HG03439 (cell line): ENCODE measurements at regions not wholly inside any gene's neighbourhood (a gene's known extent, or its start where the extent isn't known, plus 50 kb on each side); places are given as distances from the start of the nearest gene placed in this dataset.

Source experiments
- ATAC-seq: cut with Tn5 transposase; IDR thresholded peaks from one replicate; pipeline ENCODE4 v1.9.1; 2021; ENCODE audit warnings: mild to moderate bottlenecking, moderate library complexity; ENCODE audit not compliant: unreplicated experiment

DNA sequence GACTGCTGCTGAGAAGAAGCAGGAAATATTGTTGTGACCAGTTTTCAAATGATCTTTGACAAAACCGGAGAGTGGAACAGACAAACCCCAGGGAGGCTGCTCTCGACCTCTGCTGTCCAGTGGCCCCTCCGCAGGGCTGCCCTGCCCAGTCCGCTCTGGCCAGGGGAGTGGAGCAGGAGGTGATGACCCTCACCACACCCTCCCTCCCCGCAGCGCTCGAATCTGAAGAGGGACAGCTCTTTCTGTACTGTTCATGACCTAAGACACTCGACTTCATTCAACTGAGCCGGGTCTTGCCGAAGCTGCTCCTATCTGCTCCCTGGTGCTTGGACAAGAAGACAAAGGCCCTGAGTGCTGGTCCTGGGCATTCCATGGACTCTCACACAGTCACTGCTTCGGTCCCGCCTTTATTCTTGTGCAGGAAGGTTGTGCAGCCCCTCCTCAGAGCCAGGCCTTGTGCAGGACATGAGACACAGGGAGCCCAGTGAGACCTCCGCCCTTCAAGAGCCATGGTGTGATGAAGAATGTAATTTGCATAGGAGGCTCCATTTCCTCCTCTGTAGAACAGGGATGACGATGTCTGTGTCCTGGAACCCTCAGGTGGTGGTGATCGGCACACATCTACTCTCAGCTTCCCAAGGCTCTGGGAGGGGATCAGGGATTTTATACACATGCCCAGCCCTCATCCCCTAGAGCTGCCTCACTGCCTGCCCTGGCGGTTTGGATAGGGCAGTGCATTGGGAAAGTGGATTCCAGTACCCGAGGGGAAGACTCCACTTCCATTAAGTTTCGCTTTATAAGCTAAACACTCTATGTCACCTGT, 97.1 kb upstream of the PRR20G start:
- ATAC-seq = no peak

DNA sequence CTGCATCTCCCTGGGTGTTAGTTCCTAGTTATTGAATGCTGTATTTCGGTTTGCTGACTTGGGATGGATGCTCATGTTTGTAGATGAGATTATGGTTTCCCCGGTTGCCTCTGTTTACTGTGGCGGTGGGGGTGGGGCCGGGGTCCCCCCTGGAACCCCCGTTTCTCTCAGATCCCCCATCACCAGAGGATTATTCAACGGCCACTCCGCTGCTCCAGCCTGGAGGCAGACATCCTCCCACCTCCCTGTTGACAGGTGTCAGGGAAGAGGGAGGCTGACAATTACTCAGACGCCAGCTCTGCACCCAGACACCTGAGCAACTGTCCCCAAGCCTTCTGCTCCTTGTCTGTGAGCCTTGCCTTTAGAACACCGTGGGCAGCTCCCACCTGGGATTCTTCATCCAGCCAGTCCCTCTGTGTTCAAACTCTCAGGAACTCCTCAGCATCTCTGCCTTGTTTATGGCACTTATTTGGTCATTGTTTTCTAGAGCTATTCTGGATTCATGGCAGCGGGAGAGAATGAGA, 95.9 kb upstream of the PRR20G start:
- no peak for ATAC-seq

DNA sequence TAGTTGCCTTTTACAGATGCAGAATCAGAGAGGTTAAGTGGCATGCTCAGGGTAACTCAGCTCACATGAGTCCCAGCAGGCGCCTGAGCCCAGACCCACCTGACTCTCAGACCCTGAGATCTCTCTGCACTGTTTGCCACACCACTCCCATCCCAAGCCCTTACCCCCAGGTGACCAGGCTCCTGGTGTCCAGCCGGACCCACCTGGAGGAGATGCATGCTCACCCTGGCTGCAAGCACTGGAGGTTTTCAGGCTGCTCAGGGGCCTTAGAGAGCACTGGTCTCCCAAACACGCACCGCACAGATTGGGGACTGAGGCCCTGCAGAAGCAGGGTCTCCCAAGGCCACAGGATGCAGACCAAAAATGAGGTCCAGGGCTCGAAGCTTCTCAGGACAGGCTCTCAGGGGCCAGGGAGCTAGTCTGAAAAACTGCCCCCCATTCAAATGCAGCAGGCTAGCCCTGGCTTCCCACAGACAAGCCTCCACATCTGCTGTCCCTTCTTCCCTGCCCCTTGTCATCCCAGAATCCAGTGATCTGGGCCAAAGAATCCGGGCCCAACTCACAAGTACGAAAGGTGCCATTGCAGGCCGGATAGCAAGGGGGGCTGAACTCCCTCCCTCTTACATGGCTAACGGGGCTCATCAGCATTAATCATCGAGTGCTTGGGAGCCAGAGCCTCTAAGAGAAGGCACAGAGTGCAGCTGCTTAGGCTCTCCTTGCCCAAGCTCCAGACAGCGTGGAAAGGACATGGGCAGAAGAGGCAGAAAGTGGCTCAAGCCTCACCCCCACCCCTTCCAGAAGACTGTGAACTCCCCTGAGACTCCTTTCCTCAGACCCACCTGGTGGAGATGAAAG, 90.2 kb upstream of the PRR20G start:
- no peak for ATAC-seq

DNA sequence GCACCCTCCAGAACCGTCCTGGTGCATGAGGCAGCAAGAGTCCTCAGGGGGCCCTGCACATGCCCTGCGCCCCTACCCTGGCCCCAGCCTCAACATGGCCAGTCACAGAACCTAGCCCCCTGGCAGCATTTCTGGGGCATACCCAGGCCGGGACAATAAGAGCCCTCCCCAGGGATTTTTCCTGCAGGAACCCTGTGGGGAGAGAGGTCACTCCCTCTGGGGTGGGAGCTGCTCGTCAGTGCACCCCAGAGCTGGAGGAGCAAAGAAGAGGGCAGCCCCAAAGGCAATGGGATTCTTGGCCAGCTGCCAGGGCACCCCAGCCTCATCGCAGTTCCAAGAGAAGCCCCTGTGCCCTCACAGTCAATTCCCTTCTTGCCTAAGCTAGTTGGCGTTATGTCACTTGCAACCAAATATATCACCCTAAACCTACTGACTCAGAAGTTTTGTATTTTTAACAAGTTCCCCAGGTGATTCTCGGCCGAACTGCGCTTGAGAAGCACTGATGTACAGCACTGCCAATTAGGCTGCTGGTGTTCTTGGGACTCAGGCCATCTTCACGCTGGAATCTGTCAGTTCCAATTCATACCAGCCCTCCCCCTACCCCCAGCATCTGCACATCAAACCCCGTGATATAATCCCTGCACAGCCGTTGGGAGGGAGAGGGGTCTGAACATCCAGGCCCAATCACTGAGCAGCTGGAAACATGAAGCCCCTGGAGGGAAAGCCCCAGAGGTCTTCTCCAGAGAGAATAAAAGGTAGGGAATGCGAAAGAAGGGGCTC, 87.5 kb upstream of the PRR20G start:
- no peak for ATAC-seq

DNA sequence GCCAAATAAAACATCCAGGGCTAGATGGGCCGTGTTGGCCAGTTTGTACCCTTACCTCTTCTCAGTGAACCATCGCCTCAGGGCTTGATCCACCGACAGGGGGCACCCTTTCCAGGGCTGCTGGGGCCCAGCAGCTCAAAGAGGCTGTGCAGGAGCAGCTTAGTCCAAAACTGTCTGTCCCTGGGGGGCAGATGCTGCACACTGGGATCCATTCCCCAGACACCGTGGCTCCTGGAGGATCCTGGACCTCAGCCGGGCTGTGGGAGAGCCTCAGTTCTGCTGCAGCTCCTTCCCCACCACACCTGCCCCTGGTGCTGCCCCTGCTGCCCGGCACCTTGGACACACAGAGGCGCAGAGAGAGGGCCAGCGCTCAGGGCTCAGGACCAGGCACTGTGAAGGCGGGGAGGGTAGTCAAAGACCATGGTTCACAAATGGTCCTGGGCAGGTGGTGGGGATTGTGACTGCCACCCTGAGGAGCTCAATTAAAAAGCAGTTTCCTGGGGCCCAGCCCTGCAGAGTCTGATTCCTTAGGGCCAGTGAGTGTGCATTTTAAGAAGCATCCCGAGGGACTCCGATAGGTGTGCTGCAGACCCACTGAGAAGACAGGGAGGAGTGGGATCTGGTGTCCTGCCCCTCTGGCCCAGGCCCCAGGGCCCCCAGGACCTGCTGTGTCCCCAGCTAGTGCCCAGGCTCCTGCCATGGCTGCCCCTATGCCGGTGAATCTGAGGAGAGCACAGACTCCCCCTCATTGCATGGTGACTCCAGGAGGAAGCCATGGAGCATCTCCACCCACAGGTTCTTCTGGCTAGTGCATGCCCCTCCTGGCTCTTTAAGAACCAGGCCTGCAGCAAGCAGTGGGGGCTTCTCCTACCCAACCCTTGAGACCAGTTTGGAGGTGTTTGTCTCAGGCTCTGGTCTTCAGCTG, 86.5 kb upstream of the PRR20G start:
- ATAC-seq = no peak

DNA sequence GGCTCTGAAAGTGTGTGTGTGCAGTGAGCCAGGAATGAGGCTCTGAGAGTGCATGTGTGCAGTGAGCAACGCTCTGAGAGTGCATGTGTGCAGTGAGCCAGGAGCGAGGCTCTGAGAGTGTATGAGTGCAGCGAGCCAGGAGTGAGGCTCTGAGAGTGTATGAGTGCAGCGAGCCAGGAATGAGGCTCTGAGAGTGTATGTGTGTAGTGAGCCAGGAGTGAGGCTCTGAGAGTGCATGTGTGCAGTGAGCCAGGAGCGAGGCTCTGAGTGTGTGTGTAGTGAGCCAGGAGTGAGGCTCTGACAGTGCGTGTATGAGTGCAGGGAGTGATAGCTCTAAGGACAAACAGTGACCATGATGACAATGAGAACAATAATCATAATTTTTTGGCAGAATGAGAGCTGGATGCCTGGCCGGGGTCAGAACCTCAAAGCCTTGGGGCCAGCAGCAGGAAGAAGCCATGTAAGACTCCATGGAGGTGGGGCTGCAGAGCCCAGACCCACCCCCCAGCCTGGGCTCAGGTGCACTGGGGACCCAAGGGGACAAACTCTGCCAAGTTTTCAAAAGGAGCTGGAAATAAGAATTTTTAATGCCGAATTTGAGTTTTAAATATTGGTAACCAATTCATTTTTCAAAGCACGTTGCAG, 85.7 kb upstream of the PRR20G start:
- no peak for ATAC-seq

DNA sequence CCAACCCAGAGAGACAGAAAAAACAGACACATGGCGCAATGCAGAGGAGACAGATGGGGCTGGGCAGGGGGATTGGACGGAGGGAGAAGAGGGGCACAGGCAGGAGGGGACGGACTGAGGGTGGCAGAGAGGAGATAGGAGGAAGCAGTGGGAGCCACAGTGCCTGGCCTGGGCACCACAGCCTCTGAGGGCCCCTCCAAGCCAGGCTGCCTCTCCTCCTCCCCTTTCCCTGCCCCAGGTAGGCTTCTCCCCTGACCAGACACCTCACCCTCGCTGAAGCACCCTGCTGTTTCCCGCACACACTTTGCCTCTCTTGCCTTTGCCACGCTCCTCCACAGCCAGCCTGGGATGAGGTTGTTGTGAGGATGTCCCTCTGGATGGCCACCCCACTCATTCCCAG, 84.0 kb upstream of the PRR20G start:
- ATAC-seq = no peak

DNA sequence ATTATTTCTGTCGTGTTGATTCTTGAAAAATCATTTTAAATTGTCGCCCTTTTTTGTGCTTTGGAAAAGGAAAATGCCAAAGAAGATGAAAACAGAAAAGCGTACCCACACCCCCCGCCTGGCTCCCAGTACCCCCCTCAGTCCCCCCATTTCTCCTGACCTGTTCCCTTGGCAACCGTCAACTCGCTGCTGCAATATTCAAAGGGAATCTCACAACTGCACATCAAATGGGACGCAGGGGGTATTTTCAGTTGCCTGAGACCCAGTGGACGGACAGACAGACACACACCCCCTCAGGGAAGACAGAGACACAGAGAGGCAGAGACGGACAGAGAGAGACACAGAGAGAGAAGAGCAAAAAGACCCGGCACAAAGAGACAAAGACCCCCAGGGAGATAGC, 83.5 kb upstream of the PRR20G start:
- no peak for ATAC-seq

DNA sequence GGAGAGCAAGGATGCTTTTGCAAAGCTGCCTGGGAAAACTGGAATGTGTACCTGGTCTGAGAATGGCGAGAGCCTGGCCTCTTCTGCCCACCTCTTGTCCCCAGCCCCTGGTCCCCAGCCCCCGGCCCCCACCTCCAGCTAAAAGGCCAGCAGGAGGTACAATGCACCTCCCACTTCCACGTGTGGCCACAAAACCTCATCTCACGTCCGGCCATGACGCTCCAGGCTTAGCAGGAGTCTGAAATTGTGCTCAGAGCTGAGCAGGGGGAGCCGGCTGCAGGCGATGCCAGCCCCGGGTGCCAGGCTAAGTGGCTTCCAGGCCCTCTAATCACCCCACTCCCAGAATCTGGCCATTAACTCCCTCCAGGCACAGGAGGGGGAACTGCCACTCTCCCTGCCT, 83.1 kb upstream of the PRR20G start:
- no peak for ATAC-seq

DNA sequence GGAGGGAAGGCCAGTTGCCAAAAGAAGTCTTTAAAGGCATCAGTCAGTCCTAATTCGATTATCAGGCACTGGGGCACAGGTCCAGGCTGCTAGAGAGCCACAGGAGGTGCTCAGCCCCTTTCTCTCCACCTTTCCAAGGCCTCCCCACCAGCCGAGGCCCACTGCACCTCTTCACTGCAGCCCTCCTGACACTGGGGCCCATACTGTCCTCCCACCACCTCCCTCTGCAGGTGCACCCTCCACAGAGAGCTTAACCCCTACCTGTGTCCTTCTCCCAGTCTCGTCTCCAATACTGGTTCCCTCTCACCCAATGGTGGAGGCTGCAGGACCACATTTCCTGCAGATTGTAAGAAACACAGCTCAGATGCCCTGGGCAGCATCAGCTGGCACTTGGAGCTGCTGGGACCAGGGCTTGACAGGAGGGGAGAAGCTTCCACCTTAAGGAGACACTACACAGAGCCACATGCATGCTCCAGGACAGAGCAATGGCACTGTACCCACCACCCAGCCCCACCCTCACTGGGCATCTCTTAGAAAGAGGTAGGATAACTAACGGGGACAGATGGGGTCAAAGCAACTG, 81.6 kb upstream of the PRR20G start:
- no peak for ATAC-seq

DNA sequence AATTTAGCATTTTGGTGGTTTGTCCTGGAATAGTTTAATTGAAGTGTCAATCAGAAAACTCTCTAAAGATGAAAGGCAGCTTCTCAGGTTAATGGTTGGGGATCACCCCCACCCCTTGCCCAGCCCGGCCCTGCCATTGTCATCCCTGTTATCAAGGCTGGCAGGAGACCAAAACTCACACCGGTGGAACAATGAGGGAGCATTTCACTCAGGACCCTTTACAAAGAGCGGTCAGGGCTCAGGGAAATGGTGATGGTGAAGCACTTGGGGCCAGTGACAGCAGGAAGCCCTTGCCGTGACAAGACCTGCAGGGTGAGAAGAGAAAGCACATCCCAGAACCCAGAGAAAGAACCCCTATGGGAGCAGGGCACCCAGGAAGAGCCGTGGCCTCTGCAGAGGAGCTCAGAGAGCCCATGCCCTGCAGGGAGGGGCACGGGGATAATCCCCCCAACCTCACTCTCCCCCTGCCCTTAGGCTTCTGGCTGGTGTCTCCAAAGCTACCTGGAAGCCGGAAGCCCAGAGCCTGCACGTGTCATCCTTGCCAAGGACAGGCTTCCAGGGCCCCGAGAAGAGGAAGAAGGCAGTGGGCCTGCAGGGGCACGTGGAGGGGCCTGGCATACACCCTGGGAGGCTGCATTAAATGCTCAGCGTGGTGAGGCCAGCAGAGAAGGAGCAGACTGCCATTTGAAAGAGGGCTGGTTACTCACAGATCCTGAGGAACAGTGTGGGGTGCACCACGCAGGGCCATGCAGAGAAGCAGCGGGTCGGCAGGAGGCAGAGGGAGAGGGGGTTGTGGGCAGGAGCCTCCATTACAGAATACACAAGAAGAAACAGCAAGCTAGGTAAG, 80.6 kb upstream of the PRR20G start:
- no peak for ATAC-seq

DNA sequence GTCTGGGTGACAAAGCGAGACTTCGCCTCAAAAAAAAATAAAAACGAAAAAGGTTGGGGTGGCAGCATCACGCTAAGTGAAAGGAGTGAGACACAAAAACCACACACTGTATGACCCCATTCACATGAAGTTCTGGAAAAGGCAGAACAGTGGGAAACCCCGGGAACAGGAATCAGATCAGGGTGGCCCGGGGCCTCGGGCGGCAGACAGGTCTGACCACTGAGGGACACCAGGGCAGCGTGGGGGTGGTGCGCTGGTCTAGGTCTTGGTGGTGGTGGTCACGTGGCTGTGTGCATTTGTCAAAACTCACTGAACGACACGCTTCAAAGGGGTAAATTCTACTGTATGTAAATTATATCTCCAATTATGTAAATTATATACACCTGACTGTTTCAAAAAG, 79.7 kb upstream of the PRR20G start:
- ATAC-seq = no peak

DNA sequence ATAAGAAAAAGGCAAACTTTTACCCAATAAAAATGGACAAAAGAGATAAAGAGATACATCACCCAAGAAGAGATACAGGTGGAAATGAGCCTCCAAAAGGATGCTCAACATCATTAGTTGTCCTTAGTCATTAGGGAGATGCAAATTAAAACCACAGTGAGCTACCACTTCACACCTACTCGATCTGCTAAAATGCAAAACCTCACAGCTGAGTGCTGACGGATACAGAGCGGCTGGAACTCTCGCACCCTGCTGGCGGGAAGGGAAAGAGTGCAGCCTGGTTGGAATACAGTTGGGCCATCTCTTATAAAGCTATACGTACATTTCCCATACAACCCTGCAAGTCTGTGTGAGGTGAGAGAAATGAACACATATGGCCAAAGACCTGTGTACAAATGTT, 78.5 kb upstream of the PRR20G start:
- no peak for ATAC-seq

DNA sequence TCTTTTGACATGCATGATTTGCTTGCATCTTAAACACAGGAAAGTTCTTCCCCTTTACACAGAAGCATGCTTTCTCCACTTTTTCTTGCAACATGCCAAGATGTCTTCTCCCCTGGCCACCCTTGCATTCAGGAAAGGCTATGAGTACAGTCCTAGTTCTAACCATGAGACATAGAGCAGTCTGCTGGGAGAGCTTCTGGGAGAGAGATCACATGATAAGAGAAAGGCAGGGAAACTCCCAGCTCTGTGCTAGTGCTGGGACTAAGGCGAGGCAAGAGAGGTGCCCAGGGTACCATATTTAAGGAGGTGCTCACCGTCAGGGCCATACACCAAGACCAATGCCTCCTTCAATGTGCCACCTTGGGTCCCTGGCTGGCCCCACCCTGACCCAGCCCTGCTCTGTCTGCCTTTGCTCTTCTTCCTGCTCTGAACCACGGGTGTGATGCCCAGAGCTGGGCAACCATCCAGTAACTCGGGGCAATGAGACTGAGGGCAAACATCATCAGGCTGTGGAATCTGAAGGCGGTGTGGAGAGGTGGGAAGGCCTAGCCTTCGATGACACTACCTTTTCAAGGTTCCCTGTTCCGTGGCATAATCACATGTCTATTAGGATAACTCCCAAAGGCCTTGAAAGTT, 77.4 kb upstream of the PRR20G start:
- ATAC-seq = no peak

DNA sequence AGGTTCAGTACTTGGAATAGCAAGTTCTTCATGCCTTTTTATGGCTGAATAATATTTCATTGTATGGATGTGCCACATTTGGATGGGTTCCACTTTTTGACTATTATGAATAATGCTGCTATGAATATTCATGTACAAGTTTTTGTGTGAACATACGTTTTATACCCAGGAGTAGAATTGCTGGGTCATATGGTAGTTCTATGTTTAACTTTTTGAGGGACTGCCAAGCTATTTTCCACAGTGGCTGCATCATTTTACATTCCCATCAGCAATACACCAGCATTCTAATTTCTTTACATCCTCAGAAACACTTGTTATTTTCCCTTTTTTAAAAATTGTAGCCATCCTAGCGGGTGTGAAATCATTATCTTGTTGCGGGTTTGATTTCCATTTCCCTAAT, 76.0 kb upstream of the PRR20G start:
- no peak for ATAC-seq

DNA sequence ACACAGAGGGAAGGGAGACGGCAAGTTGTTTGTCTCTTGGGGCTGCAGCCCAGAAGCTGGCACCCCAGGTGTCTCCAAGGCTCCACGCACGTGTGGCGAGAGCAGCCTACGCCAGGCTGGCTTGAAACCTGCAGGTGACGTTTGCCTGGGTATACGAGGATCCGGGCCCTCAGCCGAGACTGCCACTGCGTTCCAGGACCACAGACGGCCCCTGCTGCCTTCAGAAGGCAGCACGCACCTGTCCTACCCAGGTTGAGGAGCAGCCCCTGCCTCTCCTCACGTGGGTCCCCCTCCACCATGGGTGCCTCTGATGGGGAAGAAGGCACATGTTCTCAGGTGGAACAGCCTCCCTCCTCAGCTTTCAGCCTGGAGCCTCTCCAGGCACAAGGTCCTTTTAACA, 75.3 kb upstream of the PRR20G start:
- ATAC-seq = no peak

DNA sequence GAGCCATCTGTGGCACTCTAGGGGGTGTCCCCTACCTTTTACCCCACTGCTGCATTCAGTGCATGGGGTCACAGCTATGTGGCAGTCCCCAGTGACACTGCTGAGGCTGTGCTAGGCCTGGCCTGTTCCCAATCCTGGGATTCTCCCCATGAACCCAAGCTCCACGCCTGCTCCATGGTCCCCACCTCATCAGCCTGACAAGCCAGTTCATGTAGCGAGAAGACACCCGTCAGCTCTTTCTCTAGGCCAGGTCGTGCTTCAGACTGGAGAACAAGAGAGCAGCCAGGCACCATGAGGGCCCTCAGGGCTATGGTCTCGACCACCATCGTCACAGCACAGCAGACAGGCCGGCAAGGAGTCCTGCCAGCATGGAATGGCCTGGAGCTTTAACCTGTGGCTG, 72.8 kb upstream of the PRR20G start:
- no peak for ATAC-seq

DNA sequence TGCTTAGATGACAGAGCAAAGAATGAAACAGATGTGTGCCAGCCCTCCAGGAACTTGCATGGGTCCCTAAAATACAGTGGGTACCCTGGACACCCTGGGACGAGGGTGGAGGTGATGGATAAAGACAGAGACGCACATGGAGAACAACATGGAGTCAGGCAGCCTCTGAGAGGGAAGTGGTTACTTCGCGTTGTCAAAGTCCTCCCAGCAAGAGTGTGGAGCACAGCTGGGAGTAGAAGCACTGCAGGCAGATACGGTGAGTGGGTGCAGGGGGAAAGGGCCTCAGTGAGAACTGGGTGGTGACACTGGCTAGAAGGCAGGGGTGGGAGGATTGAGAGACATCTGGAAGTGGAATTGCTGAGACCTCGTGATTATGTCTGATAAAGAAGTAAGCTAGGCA, 70.8 kb upstream of the PRR20G start:
- no peak for ATAC-seq
